HG02885 (cell line): ENCODE measurements at regions not wholly inside any gene's neighbourhood (a gene's known extent, or its start where the extent isn't known, plus 50 kb on each side); places are given as distances from the start of the nearest gene placed in this dataset.

Source experiments
- ATAC-seq: cut with Tn5 transposase; IDR thresholded peaks from one replicate; pipeline ENCODE4 v1.9.1; 2021; ENCODE audit warnings: mild to moderate bottlenecking; ENCODE audit not compliant: unreplicated experiment, poor library complexity

DNA sequence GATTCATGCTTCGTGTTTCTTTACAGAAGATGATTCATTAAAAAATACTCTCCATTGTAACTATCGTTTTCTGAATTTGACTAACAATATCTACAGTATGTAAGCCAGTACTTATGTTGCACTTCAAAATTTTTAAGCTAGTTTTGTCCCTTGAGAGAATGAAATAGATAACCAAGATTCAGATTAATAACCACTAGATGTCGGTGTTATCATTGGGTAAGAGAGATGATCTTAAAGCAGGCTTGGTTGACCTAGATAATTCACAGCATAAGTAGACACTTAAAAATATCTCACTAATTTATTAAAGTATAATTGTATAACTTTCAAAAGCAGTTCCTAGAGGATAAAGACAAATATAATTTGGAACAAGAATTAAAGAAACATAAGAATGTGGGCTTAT is 430.9 kb downstream of the C4orf33 start:
- ATAC-seq, result no peak

DNA sequence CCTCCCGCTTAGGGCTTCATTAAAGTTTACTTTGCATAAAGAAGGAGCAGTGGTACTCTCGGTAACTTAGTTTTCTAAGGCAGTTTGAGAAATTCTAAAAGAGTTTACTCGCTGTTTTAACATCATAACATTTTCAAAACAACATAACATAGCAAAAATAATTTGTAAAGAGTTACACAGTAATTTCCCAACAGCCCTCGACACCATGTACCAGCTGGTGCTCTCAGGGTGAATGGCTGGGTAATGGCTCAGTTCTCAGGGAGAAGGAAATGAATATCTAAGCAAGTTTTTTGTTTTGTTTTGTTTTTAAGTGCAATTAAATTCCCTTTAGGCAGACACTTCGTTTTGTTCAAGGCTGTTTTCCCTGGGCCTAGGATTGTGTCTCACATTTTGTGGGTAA is 435.3 kb downstream of the C4orf33 start:
- ATAC-seq, result no peak

DNA sequence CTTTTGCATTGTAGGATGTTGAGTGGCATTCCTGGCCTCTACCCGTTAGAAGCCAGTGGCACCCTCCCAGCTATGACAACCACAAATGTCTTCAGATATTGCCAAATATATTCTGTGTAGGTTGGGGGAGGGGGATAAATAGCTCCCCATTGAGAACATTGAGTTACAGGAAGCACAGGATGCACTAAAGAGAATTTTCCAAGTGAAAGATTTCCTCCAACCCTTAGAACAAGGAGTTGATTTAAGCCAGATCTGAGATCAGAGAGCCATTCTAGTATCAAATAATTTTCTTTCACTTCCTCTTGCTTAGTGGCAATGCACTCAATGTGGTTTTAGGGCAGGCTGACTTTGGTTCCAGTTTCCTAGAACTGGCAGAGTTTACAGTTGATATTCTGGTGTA is 436.6 kb downstream of the C4orf33 start:
- no peak for ATAC-seq

DNA sequence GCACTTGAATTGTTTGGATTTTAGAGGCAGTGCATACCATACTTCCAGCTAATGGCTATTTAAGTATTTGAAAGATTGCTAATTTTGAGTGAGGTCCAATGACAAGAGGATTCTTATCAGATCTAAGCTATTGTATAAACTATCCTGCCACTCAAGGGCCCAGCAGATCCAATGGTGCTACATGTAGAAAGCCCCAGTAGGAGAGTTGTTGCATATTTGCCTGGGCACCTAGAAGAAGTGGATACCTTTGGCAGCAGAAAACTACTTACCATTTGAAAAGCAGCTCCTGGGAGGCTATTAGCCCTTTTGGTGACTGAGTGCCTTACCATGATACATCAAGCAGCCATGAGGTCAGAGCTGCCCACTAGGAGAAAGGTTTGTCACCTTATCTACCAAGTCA is 447.3 kb downstream of the C4orf33 start:
- ATAC-seq, result no peak

DNA sequence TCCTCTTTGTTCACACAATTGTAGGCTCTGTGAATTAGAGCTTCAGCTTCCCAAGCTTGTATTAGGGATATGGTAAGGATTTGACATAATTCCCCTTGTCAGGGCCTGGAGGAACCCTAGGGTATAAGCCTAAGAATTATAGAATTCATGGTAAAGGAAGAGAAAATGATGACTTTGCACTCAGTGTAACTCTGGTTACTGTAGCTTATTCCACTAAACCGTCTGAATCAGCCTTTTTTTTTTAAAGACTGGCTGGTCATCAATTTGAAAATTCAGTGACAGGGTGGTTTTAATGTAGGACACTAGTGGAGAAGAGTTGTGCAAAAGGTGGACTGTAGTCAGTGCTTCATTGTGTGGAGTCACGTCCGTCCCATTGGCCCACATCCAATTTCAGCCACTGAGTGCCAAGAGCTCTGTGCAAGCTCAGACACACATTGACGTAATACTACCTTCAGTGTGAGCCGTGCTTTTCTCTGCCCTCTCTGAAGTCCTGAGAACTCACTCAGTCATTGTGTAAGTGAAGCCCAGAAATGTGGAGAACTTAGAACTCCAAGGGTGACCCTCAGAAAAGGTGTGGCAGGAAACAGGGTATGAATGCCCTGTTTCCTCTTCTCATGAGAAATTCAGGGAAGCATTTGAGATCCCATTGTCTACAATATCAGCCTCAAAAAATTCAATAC is 449.8 kb downstream of the C4orf33 start:
- no peak for ATAC-seq

DNA sequence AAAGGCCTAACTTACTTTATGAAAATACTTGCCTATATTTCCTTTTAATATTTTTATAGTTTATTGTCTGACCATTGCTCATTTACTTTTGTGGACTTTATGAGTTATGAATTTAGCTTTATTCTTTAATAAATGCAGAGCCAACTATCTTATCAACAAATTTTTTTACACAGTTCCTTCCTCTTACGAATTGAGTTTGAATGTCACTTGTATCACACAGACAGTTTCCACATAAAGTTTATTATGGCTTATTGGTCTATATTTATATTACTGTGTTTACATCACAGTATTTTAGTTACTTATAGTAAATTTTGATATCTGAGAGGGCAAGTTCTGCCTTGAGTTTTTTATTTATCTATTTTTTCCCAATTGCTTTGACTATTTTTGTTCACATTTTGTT is 450.6 kb downstream of the C4orf33 start:
- ATAC-seq, result no peak

DNA sequence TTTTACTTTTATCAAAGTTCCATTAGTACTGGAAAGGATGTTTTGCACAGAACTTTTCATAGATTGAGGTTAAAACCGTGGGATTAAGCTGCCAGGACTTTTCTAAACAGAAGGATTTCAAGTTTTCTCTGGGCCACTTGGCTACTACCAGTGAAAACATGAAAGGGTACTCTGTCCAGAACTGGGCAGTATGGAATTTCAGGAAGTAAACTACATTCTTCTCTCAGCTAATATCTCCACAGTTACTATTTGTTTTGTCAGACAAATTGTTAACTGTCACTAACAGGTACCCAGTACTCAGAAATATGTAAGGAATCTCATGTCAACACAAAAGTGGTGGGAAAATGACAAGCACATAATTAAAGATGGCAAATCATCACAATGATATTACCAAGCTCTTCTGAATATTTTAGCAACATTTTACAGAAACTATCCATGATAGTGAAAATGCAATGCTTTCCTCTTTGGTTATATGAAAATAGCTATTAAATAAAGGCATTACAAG is 454.4 kb downstream of the C4orf33 start:
- no peak for ATAC-seq

DNA sequence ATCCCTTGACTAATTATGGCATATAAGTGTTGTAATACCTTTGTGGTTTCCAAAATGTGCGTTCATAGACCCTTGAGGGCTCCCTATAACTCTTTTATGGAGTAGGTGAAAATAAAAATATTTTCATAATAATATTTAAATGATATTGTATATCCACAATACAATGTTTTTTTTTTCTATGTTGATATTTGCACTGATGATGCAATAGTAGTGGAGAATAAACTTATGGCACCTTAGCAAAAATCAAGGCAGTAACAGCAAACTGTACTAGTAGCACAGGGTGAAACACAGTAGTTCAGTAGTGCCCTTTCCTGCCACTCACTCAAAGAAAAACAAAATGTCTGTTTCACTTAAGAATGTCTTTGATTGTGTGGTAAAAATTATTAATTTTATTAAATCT is 465.3 kb downstream of the C4orf33 start:
- no peak for ATAC-seq

DNA sequence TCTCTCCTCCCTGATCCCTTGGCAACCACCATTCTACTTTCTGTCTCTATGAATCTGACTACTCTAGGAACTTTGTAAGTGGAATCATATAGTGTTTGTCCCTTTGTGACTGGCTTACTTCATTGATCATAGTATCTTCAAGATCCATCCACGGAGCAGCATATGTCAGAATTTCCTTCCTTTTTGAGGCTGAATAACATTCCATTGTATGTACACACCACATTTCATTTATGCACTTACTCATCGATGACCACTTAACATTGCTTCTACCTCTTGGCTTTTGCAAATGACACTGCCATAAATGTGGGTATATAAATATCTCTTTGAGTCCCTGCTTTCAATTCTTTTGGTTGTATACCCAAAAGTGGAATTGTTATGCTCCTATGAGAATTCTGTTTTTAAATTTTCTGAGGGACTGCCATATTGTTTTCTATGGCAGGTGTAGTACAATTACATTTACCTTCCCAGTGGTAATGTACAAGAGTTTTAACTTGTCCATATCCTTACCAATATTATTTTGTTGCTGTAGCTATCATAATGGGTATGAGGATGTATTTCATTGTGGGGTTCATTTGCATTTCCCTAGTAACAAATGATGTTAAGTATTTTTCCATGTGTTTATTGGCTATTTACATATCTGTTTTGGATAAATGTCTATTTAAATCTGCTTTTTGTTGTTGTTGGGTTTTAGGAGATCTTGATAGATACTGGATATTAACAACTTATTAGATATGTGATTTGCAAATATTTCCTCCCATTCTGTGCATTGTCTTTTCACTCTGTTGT is 466.1 kb downstream of the C4orf33 start:
- no peak for ATAC-seq

DNA sequence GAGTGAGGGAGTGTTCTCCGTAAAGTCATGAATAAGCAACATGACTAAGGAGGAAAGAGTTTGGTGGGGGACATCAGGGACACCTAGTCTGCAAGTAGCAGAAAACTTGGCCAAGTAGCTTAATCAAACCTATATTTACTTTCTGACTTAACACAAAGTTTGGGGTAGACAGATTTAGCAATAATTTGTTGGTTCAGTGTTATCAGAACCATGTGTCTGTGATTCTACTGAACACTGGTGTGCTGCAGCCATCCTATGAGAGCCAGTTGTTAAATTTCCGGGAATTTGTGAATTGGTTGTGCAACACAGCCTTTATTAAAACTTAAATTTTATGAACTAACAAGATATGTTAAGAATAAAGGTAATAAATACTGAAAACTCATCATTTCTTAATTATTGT is 469.3 kb downstream of the C4orf33 start:
- ATAC-seq, result no peak

DNA sequence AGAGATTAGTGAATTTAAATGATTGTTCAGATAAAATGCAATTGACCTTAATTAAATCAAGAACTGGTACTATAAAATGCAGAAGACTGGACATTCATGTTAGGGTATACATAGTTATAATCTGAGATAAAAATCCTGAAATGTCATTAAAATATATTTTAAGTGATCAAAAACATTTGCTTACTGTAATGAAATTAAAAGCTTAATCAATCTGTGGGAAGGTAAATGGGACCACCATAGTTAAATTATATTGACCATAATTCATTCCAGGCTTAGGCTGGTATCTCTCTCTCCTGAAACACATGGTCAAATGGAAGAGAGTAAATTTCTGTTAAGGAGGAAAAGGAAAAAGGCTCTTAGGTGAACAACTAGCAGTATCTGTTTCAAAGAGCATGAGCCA is 474.4 kb downstream of the C4orf33 start:
- no peak for ATAC-seq

DNA sequence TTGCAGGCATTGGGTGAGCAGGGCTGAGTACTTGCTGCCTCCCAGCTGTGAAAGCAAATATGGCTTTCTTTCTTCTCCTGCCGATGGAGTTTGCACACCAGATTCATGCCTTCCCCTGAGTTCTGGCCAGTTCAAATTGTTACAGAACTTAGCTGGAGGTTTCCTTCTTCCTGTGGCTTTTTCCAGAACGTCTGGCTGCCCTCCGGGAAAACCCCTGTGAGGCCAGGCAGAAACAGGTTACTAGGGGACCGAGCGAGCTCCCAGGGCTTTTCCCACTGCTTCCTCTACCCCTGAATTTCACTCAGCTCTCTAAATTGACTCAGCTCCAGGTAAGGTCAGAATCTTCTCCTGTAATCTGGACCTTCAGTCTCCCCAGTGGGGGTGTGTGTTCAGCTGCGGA is 482.4 kb downstream of the C4orf33 start:
- no peak for ATAC-seq

DNA sequence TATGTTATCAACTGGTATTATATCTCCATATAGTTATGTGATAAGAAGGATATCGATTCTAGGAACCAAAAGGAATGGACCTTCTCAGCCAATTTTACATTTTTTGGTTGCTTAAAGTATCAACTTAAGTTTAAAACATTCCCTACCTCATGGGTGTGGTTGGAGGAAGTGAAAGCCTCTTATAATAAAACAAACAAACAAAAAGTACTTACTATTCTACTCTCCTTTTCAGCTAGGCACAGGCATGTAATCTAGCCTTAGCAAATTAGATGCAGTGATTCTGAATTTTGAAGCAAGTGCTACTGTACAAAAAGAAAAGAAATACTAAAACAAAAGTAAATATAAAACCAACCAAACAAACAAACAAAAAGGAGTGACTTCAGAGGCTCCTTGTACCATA is 485.4 kb downstream of the C4orf33 start:
- no peak for ATAC-seq

DNA sequence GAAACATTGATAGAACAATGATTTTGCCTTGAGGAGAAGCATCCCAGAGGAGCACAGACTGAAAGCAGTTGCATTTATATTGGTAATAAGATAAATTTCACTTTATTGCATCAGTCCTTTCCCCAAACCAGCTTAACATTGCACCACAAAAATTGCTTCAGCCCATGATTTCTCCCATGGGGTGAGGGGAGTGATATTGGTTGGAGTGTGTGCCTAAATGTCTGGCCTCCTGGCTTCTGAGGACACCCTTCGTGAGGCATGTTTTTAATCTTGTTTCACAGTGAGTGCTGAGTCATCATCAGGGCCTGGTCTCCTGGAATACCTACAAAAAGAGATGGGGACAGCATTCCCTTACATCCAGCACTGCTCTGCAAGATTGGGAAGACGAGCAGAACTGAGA is 487.9 kb downstream of the C4orf33 start:
- ATAC-seq, result no peak

DNA sequence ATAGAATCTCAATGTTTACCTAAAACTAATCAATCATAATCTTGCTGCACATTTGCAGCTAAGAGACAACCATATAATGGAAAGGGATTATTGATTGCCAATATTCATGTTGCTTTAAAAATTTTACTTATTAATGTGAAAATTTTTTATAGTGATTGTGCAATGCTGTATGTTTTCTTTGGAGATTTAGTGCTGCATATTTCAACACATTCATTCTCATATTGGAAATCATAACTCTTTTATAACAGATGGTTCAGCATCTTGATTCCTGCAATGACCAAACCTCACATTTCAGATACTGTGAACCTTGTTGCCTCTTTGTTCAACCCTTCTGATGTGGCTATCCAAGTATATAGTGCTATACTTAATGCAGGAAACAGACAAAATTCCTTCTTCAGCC is 502.6 kb downstream of the C4orf33 start:
- no peak for ATAC-seq

DNA sequence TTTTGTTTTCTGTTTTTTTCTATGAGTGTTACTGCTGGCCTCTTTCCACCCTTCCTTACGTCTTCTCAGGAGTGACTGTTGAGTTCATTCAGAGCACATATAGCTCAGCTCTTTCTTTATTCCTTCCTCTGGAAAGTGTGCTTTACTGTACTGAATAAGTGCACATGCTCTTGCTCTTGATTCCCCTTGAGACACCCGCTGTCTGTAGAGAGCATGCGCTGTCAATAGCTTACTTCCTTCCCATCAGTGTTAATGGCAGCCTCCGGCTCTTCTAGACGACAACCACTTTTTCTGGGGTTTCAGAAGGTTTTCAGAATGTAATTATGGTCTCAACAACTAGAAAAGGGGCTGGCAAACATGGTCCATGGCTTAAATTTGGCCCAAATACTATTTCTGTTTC is 504.9 kb downstream of the C4orf33 start:
- no peak for ATAC-seq

DNA sequence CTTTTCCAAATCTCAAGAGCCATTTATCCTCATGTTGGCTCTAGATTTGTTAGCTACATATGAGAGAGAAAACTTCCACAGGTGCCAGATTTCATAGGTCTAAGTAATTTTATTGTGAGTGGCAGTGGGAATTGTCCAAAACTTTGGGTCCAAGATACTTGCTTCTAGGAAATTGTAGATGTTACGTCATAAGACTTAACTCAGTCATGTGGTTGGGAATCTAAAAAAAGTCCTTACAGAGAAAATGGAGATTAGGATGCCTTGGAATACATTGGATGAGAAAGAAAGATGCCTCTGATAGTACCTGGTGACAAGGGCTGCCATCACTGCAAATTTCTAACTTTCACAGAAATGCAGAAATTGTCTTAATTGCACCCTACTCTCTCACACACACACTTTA is 506.5 kb downstream of the C4orf33 start:
- ATAC-seq, result no peak

DNA sequence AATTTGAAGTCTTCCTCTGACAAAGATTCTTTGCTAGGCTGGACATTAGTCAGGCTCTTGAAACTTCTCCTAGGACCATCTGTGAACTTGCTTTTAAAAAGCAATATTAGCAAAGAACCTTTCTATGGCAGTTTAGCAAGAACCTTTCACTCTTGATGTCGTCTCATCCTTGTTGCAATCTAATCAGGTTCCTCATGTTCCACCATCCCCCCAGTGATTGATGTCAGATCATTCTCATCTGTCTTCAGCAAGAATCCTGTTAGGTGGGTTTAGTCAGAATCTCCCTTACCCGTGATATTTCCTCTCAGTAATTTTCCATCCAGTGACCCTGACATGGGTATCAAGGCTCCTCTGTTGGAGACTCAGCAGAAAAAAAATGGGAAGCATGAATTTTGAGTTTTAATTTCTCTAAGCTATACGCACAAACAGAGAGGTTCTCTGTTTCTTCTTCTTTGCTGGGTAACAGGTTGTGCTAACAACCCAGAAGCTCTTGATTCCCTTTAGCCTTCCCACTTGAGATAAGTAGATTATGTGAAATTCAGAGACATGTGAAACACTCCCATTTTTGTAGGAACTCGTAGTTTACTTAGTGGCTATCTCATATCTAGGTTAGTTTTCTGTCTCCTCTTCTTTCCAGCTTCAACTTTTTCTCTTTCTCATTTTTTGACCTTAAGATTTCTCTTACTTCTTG is 507.4 kb downstream of the C4orf33 start:
- no peak for ATAC-seq

DNA sequence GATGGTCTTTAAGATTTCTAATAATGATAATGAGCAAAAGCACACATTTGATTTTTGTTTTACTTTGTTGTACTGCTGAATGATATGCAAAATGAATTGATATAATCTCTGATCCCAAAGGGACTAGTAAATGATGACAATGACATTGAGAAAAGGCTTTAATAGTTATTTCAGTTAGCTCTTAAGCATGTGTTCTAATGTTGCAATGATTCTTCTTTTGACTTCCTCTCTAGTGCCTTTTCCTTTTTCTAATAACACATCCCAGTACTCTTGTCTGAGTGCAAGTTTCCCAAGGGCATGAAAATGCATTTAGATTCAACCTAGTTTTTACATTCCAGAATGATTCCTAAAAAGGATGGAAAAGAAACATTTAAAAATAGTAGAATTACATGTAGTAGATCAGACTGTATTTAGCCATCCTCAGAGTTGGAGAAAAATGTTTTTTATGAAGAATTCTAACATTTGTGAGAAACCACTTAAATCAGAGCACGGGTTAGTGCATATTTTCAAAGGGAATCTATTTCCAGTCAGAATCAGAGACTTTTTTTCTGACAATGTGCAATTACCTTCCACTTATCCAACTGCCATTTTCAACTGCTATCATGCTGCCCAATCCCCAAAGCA is 508.8 kb downstream of the C4orf33 start:
- no peak for ATAC-seq

DNA sequence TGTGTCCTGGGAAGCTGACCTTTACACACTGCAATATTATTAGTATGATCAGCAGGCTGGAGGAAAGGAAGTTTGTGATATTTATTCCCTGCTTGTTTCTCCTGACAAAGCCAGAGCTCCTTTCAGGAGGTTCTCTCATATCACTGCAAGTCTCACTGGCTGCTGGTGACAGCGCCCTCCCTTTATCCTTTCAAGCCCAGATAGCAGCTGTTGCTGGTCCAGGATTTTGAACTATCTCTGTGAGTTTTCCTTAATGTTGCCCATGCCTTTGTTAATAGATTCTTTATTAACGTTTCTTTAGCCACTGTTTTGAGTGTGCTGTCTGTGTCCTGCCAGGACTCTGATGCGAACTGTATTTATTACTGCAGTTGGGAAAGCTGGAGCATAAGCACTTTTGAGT is 518.7 kb downstream of the C4orf33 start:
- ATAC-seq, result no peak

DNA sequence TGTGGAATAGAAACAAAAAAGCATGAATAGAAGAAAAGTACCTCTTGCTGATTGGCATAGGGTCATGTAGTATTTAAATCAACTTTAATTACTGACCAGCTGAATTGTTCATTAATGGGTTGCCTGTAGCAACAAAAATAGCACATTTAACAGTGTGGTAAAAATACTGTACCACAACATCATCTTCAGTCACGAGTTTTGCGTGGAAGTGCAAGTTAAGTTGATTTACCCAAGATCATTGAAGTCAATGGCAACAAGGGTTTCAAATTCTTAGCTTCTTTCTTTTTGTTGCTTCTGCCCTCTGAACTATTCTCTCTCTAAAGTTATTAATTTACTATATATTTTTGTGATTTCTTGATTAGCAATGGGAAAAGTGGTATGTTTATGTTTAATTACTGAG is 526.6 kb downstream of the C4orf33 start:
- no peak for ATAC-seq
